RWPE1 (cell line): ENCODE measurements at regions not wholly inside any gene's neighbourhood (a gene's known extent, or its start where the extent isn't known, plus 50 kb on each side); places are given as distances from the start of the nearest gene placed in this dataset.

Experiments
- CTCF ChIA-PET: fragments of 350-600 bp; sonication (Branson Sonifier 250); formaldehyde crosslinking; extraction: SDS; loops from one replicate; lab custom pipeline; 2021; lab: Yijun Ruan, JAX
- POLR2A ChIA-PET: fragments of 400-600 bp; formaldehyde crosslinking; extraction: SDS; loops from one replicate; lab custom pipeline; 2020; ENCODE audit warnings: antibody characterized with exemption; ENCODE audit not compliant: low non-redundant PET; lab: Yijun Ruan, JAX
- DNase-seq: peaks from one replicate; pipeline ENCODE4 v3.0.0; 2012; ENCODE audit warnings: low spot score
- H3K27ac ChIP-seq: fragments of 450-650 bp; 2 replicates; pipeline ENCODE4 v1.5.1; 2017
- CTCF ChIP-seq: fragments of 450-650 bp; conservative IDR thresholded peaks from 2 replicates; pipeline ENCODE4 v1.5.1; 2017; ENCODE audit warnings: low read depth, mild to moderate bottlenecking

- DNase-seq, result no peak
- ChIA-PET POLR2A (no interaction called here), CTCF (no interaction called here)
- no peak overlapping the region for H3K27ac ChIP-seq
- no peak for TF ChIP-seq CTCF
These were observed 764.0 kb upstream of the EDIL3 start for GRCh38 chr5:85148701-85149100.

GRCh38 chr5:85159395-85159794 lies 774.7 kb upstream of the EDIL3 start:
- POLR2A ChIA-PET, result no interaction called here
- CTCF ChIA-PET, result interaction anchor here (0.5 kb wide), 1 partner anchor 904 kb away, joined by 3 read pairs; no protein-coding TSS in a partner anchor
- no peak for TF ChIP-seq CTCF
- DNase-seq, result no peak
- no peak overlapping the region for H3K27ac ChIP-seq

- POLR2A ChIA-PET, result no interaction called here
- DNase-seq, result no peak
- H3K27ac ChIP-seq, result no peak overlapping the region
- TF ChIP-seq CTCF, result no peak
- CTCF ChIA-PET, result no interaction called here
These were observed 783.8 kb upstream of the EDIL3 start for GRCh38 chr5:85168474-85168873.

- CTCF ChIA-PET, result no interaction called here
These were observed 785.5 kb upstream of the EDIL3 start for GRCh38 chr5:85170183-85170582.

GRCh38 chr5:85173469-85173868 lies 788.8 kb upstream of the EDIL3 start:
- TF ChIP-seq CTCF, result no peak
- CTCF ChIA-PET, result no interaction called here
- no peak for DNase-seq
- POLR2A ChIA-PET, result no interaction called here
- H3K27ac ChIP-seq, result no peak overlapping the region

More at GRCh38 chr5:85170183-85170582, 785.5 kb upstream of the EDIL3 start:
- TF ChIP-seq CTCF, result no peak
- DNase-seq, result no peak
- no peak overlapping the region for H3K27ac ChIP-seq
- POLR2A ChIA-PET, result no interaction called here

- no peak for TF ChIP-seq CTCF
- CTCF ChIA-PET, result no interaction called here
- no peak for DNase-seq
- H3K27ac ChIP-seq, result no peak overlapping the region
- POLR2A ChIA-PET, result no interaction called here
These were observed 797.7 kb upstream of the EDIL3 start for GRCh38 chr5:85182344-85182743.

- CTCF ChIA-PET, result interaction anchor here (0.6 kb wide), 1 partner anchor 512 kb away, joined by 3 read pairs; no protein-coding TSS in a partner anchor
- POLR2A ChIA-PET, result no interaction called here
- TF ChIP-seq CTCF, result no peak
- H3K27ac ChIP-seq, result no peak overlapping the region
- DNase-seq, result no peak
These were observed 819.6 kb upstream of the EDIL3 start for GRCh38 chr5:85204289-85204688.
